ENCODE measurements at regions not wholly inside any gene's neighbourhood (a gene's known extent, or its start where the extent isn't known, plus 50 kb on each side); places are given as distances from the start of the nearest gene placed in this dataset.
"Not testable (repeated sequence)": the region's sequence is repeated elsewhere in the genome, so short reads cannot be mapped to it uniquely, and the experiment has no call there.

GRCh38 chr4:13733817-13734216 lies 106.3 kb upstream of the BOD1L1 start:
- CTCF ChIA-PET: no interaction called here
- POLR2A ChIA-PET: no interaction called here
- Histone ChIP-seq H3K9me3 (ENCODE audit: control insufficient read depth, insufficient read depth, low read length) (no peaks in the 10 kb centered on the region), H3K27ac (ENCODE audit: low read depth, low read length) (no peak overlapping the region), H3K27me3 (ENCODE audit: control insufficient read depth, insufficient read depth, low read length) (no peaks in the 10 kb centered on the region), H3K4me3 (ENCODE audit: low read depth, low read length) (no peak overlapping the region)
- DNase-seq (ENCODE audit: low read depth, low spot score): no peak
- TF ChIP-seq CTCF (IDR thresholded peaks at IDR 0.05; ENCODE audit: low read depth, low read length): no peak

- no peak overlapping the region for H3K4me3 ChIP-seq (ENCODE audit: low read depth, low read length)
- DNase-seq (ENCODE audit: low read depth, low spot score): no peak
- POLR2A ChIA-PET: no interaction called here
- H3K9me3 ChIP-seq (ENCODE audit: control insufficient read depth, insufficient read depth, low read length): no peaks in the 10 kb centered on the region
- CTCF ChIA-PET: no interaction called here
- H3K27ac ChIP-seq (ENCODE audit: low read depth, low read length): no peak overlapping the region
- no peak for TF ChIP-seq CTCF (IDR thresholded peaks at IDR 0.05; ENCODE audit: low read depth, low read length)
- peaks cover 5% of the 10 kb centered on the region for H3K27me3 ChIP-seq (ENCODE audit: control insufficient read depth, insufficient read depth, low read length)
Measured at GRCh38 chr4:13750594-13750993, 123.1 kb upstream of the BOD1L1 start.

GRCh38 chr4:13761581-13761980 lies 134.1 kb upstream of the BOD1L1 start:
- H3K27me3 ChIP-seq (ENCODE audit: control insufficient read depth, insufficient read depth, low read length); H3K4me3 ChIP-seq (ENCODE audit: low read depth, low read length); H3K27ac ChIP-seq (ENCODE audit: low read depth, low read length); DNase-seq (ENCODE audit: low read depth, low spot score); POLR2A ChIA-PET; H3K9me3 ChIP-seq (ENCODE audit: control insufficient read depth, insufficient read depth, low read length); CTCF ChIA-PET: not testable (repeated sequence)

GRCh38 chr4:13762130-13762529 lies 134.6 kb upstream of the BOD1L1 start:
- DNase-seq (ENCODE audit: low read depth, low spot score): no peak
- POLR2A ChIA-PET: no interaction called here

GRCh38 chr4:13763707-13764106 lies 136.2 kb upstream of the BOD1L1 start:
- DNase-seq (ENCODE audit: low read depth, low spot score): no peak
- ChIA-PET POLR2A (no interaction called here), CTCF (no interaction called here)
- no peak overlapping the region for H3K4me3 ChIP-seq (ENCODE audit: low read depth, low read length)
- H3K27me3 ChIP-seq (ENCODE audit: control insufficient read depth, insufficient read depth, low read length): no peaks in the 10 kb centered on the region
- TF ChIP-seq CTCF (IDR thresholded peaks at IDR 0.05; ENCODE audit: low read depth, low read length): no peak
- H3K9me3 ChIP-seq (ENCODE audit: control insufficient read depth, insufficient read depth, low read length): peaks cover 5% of the 10 kb centered on the region; the same call in 1 of the 2 replicates
- no peak overlapping the region for H3K27ac ChIP-seq (ENCODE audit: low read depth, low read length)

More at GRCh38 chr4:13762130-13762529, 134.6 kb upstream of the BOD1L1 start:
- no peak for TF ChIP-seq CTCF (IDR thresholded peaks at IDR 0.05; ENCODE audit: low read depth, low read length)
- Histone ChIP-seq H3K9me3 (ENCODE audit: control insufficient read depth, insufficient read depth, low read length) (peaks cover 5% of the 10 kb centered on the region; the same call in 1 of the 2 replicates), H3K4me3 (ENCODE audit: low read depth, low read length) (no peak overlapping the region), H3K27me3 (ENCODE audit: control insufficient read depth, insufficient read depth, low read length) (no peaks in the 10 kb centered on the region), H3K27ac (ENCODE audit: low read depth, low read length) (no peak overlapping the region)
- CTCF ChIA-PET: no interaction called here

- CTCF ChIA-PET: no interaction called here
Measured at GRCh38 chr4:13765539-13765938, 138.0 kb upstream of the BOD1L1 start.

More at GRCh38 chr4:13765539-13765938, 138.0 kb upstream of the BOD1L1 start:
- H3K27me3 ChIP-seq (ENCODE audit: control insufficient read depth, insufficient read depth, low read length): no peaks in the 10 kb centered on the region
- no peak for TF ChIP-seq CTCF (IDR thresholded peaks at IDR 0.05; ENCODE audit: low read depth, low read length)
- peaks cover 5% of the 10 kb centered on the region; the same call in 1 of the 2 replicates for H3K9me3 ChIP-seq (ENCODE audit: control insufficient read depth, insufficient read depth, low read length)
- DNase-seq (ENCODE audit: low read depth, low spot score): no peak
- H3K4me3 ChIP-seq (ENCODE audit: low read depth, low read length): no peak overlapping the region
- POLR2A ChIA-PET: no interaction called here
- H3K27ac ChIP-seq (ENCODE audit: low read depth, low read length): no peak overlapping the region
